SK-N-SH (cell line): ENCODE measurements at regions not wholly inside any gene's neighbourhood (a gene's known extent, or its start where the extent isn't known, plus 50 kb on each side); places are given as distances from the start of the nearest gene placed in this dataset.

Experiments
- CTCF ChIA-PET: fragments of 300-600, 350-600 bp; formaldehyde crosslinking; extraction: SDS; loops from one replicate; lab custom pipeline; 2021; lab: Yijun Ruan, JAX
- POLR2A ChIA-PET: fragments of 350-600 bp; sonication (Branson Sonifier 250); formaldehyde crosslinking; extraction: SDS; loops from one replicate; lab custom pipeline; 2020; ENCODE audit warnings: antibody characterized with exemption, inconsistent platforms; lab: Yijun Ruan, JAX
- DNase-seq: peaks from one replicate; pipeline ENCODE4 v3.0.0; 2012
- H2AFZ ChIP-seq: fragments of 200-600 bp; sonication (generic); 2 replicates; pipeline ENCODE4 v1.8.1; 2016; ENCODE audit warnings: antibody characterized with exemption, mild to moderate bottlenecking, low read depth
- H3F3A ChIP-seq: fragments of 200-600 bp; sonication (generic); replicated peaks from 2 replicates; pipeline ENCODE3; 2016; ENCODE audit warnings: antibody characterized with exemption, mild to moderate bottlenecking; ENCODE audit not compliant: insufficient read depth
- H3K27ac ChIP-seq, 2 experiments: fragments of 200-500 bp in 1 of 2; fragments of 200-600 bp in 1 of 2; sonication (Bioruptor generic) in 1 of 2; sonication (generic), shearing (Covaris generic) in 1 of 2; 2 replicates each; pipeline versions ENCODE4 v1.5.1 to v1.6.1; 2014 to 2016; ENCODE audit warnings: low read depth in 2 of 2, inconsistent platforms in 1 of 2, low read length in 1 of 2, mild to moderate bottlenecking in 1 of 2, mixed read lengths in 1 of 2
- H3K27me3 ChIP-seq: fragments of 200-600 bp; sonication (generic), shearing (Covaris generic); 2 replicates; pipeline ENCODE4 v1.6.1; 2016; ENCODE audit warnings: mixed run types; ENCODE audit not compliant: insufficient read depth
- H3K36me3 ChIP-seq, 2 experiments: fragments of 200-500 bp in 1 of 2; fragments of 200-600 bp in 1 of 2; sonication (Bioruptor generic) in 1 of 2; sonication (generic) in 1 of 2; replicated peaks in 1 of 2; 2 replicates each; pipeline versions ENCODE3 to v1.5.1; 2014 to 2016; ENCODE audit warnings: low read length in 1 of 2, mild to moderate bottlenecking in 1 of 2; ENCODE audit not compliant: insufficient read depth in 2 of 2, control insufficient read depth in 1 of 2
- H3K4me1 ChIP-seq, 2 experiments: fragments of 200-500 bp in 1 of 2; fragments of 200-600 bp in 1 of 2; sonication (Bioruptor generic) in 1 of 2; sonication (generic), shearing (Covaris generic) in 1 of 2; 2 replicates each; pipeline versions ENCODE4 v1.5.1 to v1.6.1; 2014 to 2016; ENCODE audit warnings: low read depth in 1 of 2, low read length in 1 of 2, mixed run types in 1 of 2; ENCODE audit not compliant: insufficient read depth in 2 of 2, control insufficient read depth in 1 of 2
- H3K4me2 ChIP-seq: fragments of 200-600 bp; sonication (generic), shearing (Covaris generic); 2 replicates; pipeline ENCODE4 v1.6.1; 2017; ENCODE audit warnings: mixed run types
- H3K4me3 ChIP-seq, 2 experiments: fragments of 200-500 bp in 1 of 2; fragments of 200-600 bp in 1 of 2; sonication (Bioruptor generic) in 1 of 2; sonication (generic), shearing (Covaris generic) in 1 of 2; 2 replicates each; pipeline versions ENCODE4 v1.5.1 to v1.8.1; 2014 to 2016; ENCODE audit warnings: low read depth in 2 of 2, inconsistent platforms in 1 of 2, low read length in 1 of 2, mild to moderate bottlenecking in 1 of 2, mixed read lengths in 1 of 2, moderate library complexity in 1 of 2
- H3K79me2 ChIP-seq: fragments of 200-600 bp; sonication (generic); 2 replicates; pipeline ENCODE4 v1.8.1; 2017; ENCODE audit warnings: mild to moderate bottlenecking; ENCODE audit not compliant: insufficient read depth
- H3K9ac ChIP-seq: fragments of 200-600 bp; sonication (generic); 2 replicates; pipeline ENCODE4 v1.6.1; 2017; ENCODE audit warnings: mixed run types
- H3K9me2 ChIP-seq: fragments of 200-600 bp; sonication (generic); 2 replicates; pipeline ENCODE4 v1.6.1; 2017; ENCODE audit warnings: mixed run types
- H3K9me3 ChIP-seq: fragments of 200-600 bp; sonication (generic); 2 replicates; pipeline ENCODE4 v1.6.1; 2017; ENCODE audit warnings: mixed run types, mild to moderate bottlenecking, moderate library complexity
- H4K20me1 ChIP-seq: fragments of 200-600 bp; sonication (generic); 2 replicates; pipeline ENCODE4 v1.6.1; 2017; ENCODE audit warnings: mild to moderate bottlenecking, mixed run types; ENCODE audit not compliant: insufficient read depth
- CHD2 ChIP-seq: fragments of 150-350 bp; IDR thresholded peaks from 2 replicates; pipeline ENCODE4 v1.6.1; 2018; ENCODE audit warnings: low read length; ENCODE audit not compliant: partially characterized antibody
- ELF1 ChIP-seq: IDR thresholded peaks from 2 replicates; pipeline ENCODE4 v1.4.0; 2012
- EP300 ChIP-seq, 2 experiments: IDR thresholded peaks; 2 replicates each; pipeline versions ENCODE4 v1.4.0 to v1.6.1; 2012; ENCODE audit warnings: borderline replicate concordance in 1 of 2, low read depth in 1 of 2, low read length in 1 of 2
- EZH2phosphoT487 ChIP-seq: fragments of 200-600 bp; sonication (generic); IDR thresholded peaks from 2 replicates; pipeline ENCODE4 v1.6.1; 2017; ENCODE audit warnings: low read depth, mixed run types, mild to moderate bottlenecking, antibody characterized with exemption, moderate library complexity, borderline replicate concordance
- FOSL2 ChIP-seq: IDR thresholded peaks from 2 replicates; pipeline ENCODE4 v1.4.0; 2012; ENCODE audit warnings: low read depth, mild to moderate bottlenecking, moderate library complexity, borderline replicate concordance
- FOXJ3 ChIP-seq: sonication (generic); formaldehyde crosslinking; IDR thresholded peaks from 2 replicates; pipeline ENCODE4 v1.5.1; 2020; ENCODE audit warnings: mild to moderate bottlenecking, missing genetic modification reagents
- FOXM1 ChIP-seq: IDR thresholded peaks from 2 replicates; pipeline ENCODE4 v1.4.0; 2012; ENCODE audit warnings: low read depth, mild to moderate bottlenecking
- GABPA ChIP-seq: IDR thresholded peaks from 2 replicates; pipeline ENCODE4 v1.4.0; 2012; ENCODE audit warnings: low read depth, mild to moderate bottlenecking
- GATA2 ChIP-seq: sonication (generic); formaldehyde crosslinking; IDR thresholded peaks from 2 replicates; pipeline ENCODE4 v1.5.0; 2020; ENCODE audit warnings: mild to moderate bottlenecking, missing genetic modification reagents
- JUND ChIP-seq: IDR thresholded peaks from 2 replicates; pipeline ENCODE4 v1.4.0; 2012
- NFIC ChIP-seq: IDR thresholded peaks from 2 replicates; pipeline ENCODE4 v1.4.0; 2012; ENCODE audit warnings: borderline replicate concordance
- RFX5 ChIP-seq: IDR thresholded peaks from 2 replicates; pipeline ENCODE4 v1.6.1; 2012; ENCODE audit warnings: mild to moderate bottlenecking, improper control_type of control experiment, low read length
- RXRA ChIP-seq: IDR thresholded peaks from 2 replicates; pipeline ENCODE4 v1.4.0; 2012; ENCODE audit warnings: low read depth, mild to moderate bottlenecking, borderline replicate concordance
- SIN3A ChIP-seq: IDR thresholded peaks from 2 replicates; pipeline ENCODE4 v1.6.1; 2012; ENCODE audit warnings: low read depth, mild to moderate bottlenecking, low read length, moderate library complexity, borderline replicate concordance
- TCF12 ChIP-seq: IDR thresholded peaks from 2 replicates; pipeline ENCODE4 v1.4.0; 2012
- TEAD4 ChIP-seq: IDR thresholded peaks from 2 replicates; pipeline ENCODE4 v1.4.0; 2012; ENCODE audit warnings: mild to moderate bottlenecking, borderline replicate concordance; ENCODE audit not compliant: insufficient read depth
- YY1 ChIP-seq: IDR thresholded peaks from 2 replicates; pipeline ENCODE4 v1.4.0; 2012; ENCODE audit warnings: low read depth, mild to moderate bottlenecking
- WGBS: methylation state at CpG from one replicate; pipeline ENCODE4 v1.1.6; 2017; ENCODE audit warnings: low lambda C conversion rate; 5-methylcytosine and 5-hydroxymethylcytosine counted together
- TF ChIP-seq, protein P1 (sequence below): IDR thresholded peaks from 2 replicates; pipeline ENCODE4 v1.4.0; 2012; ENCODE audit warnings: low read depth, borderline replicate concordance
- TF ChIP-seq, protein P2 (sequence below): fragments of 200-600 bp; sonication (generic); IDR thresholded peaks from 2 replicates; pipeline ENCODE4 v1.6.1; 2017; ENCODE audit warnings: antibody characterized with exemption, mild to moderate bottlenecking, moderate library complexity
- TF ChIP-seq, protein P3 (sequence below): fragments of 150-350 bp; IDR thresholded peaks from 2 replicates; pipeline ENCODE4 v1.6.1; 2016; ENCODE audit warnings: mild to moderate bottlenecking, low read depth, low read length
- TF ChIP-seq, protein P4 (sequence below): IDR thresholded peaks from 2 replicates; pipeline ENCODE4 v1.6.1; 2012; ENCODE audit warnings: mild to moderate bottlenecking, low read depth, low read length, moderate library complexity

DNA sequence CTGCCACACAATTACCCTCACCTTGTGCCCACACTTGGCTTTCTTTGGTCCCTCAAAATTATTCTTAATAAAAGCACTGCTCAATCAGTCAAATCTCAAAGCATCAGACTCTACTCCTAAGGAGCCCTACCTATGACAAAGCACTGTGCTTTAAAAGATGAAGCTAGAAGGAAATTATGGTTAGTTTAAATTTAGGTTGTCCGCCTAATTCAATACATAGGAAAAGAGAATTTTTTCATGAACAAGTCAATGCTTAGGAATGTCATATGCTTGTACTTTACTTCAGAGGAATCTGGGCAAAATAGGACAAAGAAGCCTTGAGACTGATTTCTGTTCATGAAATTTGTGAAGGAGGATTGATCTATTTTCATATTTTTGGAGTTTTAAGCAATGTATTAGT lies 726.4 kb upstream of the CDH2 start:
- Histone ChIP-seq H3K9ac (no peak overlapping the region), H3F3A (peaks cover 9% of the 10 kb centered on the region), H3K9me3 (no peaks in the 10 kb centered on the region), H3K9me2 (no peaks in the 10 kb centered on the region), H3K4me2 (no peak overlapping the region), H3K27ac (peak overlapping the region; percentile 41 to 50; a peak in 3 of 4 replicates), H3K4me1 (peaks cover 6 to 9% of the 10 kb centered on the region in 2 experiments; a peak in 2 of 4 replicates), H4K20me1 (no peaks in the 10 kb centered on the region), H2AFZ (peak overlapping the region; percentile 74), H3K79me2 (no peaks in the 10 kb centered on the region), H3K4me3 (no peak overlapping the region), H3K27me3 (no peaks in the 10 kb centered on the region), H3K36me3 (no peaks in the 10 kb centered on the region)
- no peak for DNase-seq
- WGBS = 14% methylated on average over 1 of the region's 1 CpG
- POLR2A ChIA-PET = no interaction called here
- CTCF ChIA-PET = no interaction called here
- TF ChIP-seq TCF12 (0 out of 2 replicates have a peak, but pooled peaks have one; percentile 6), FOSL2 (no peak), EP300 (IDR thresholded peaks at IDR 0.05; ENCODE audit: borderline replicate concordance in 1 of 2, low read depth in 1 of 2, low read length in 1 of 2) (0 out of 4 replicates have a peak, but pooled peaks of 1 of the 2 experiments have one; percentile 12)

DNA sequence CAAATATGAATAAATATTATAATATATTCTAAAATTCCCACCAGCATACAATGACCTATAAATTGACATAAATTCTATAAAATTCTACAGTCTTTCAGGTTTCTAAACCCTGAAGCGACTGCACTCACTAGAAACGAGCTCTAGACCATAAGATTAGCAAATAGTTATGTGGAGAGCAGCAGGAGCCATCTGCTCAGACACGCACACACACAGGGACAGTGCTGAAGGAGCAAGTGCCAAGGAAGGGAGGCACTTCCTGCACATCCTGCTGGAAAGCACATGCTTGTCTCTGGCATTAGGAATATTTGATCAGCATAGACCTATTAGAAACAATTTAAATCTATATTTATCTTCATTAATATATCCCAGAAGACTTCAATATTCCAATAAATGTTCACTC lies 713.9 kb upstream of the CDH2 start:
- no peaks in the 10 kb centered on the region for H3K79me2 ChIP-seq
- no peaks in the 10 kb centered on the region for H3F3A ChIP-seq
- ChIA-PET POLR2A (no interaction called here), CTCF (no interaction called here)
- no peak overlapping the region for H3K9ac ChIP-seq
- peaks cover 0 to 2% of the 10 kb centered on the region in 2 experiments; a peak in 1 of 4 replicates for H3K4me1 ChIP-seq
- DNase-seq = no peak
- no peaks in the 10 kb centered on the region for H3K9me2 ChIP-seq
- H3K27me3 ChIP-seq = no peaks in the 10 kb centered on the region
- no peak overlapping the region for H2AFZ ChIP-seq
- 74% methylated on average over 3 of the region's 3 CpGs for WGBS
- H3K27ac ChIP-seq = no peak overlapping the region
- H3K36me3 ChIP-seq = peaks cover 0 to 4% of the 10 kb centered on the region in 2 experiments
- peaks cover 5% of the 10 kb centered on the region; the same call in 1 of the 2 replicates for H3K9me3 ChIP-seq
- no peaks in the 10 kb centered on the region for H4K20me1 ChIP-seq
- H3K4me3 ChIP-seq = no peak overlapping the region
- H3K4me2 ChIP-seq = no peak overlapping the region
- TF ChIP-seq, protein P1, sequence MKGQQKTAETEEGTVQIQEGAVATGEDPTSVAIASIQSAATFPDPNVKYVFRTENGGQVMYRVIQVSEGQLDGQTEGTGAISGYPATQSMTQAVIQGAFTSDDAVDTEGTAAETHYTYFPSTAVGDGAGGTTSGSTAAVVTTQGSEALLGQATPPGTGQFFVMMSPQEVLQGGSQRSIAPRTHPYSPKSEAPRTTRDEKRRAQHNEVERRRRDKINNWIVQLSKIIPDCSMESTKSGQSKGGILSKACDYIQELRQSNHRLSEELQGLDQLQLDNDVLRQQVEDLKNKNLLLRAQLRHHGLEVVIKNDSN = no peak
- TF ChIP-seq GABPA (no peak), RXRA (no peak), JUND (no peak), NFIC (no peak), RFX5 (no peak), YY1 (no peak), FOXJ3 (CRISPR knock-in tag) (no peak), EZH2phosphoT487 (no peak), TEAD4 (no peak), ELF1 (no peak), GATA2 (CRISPR knock-in tag) (no peak), FOXM1 (no peak), SIN3A (no peak), CHD2 (no peak)
- TF ChIP-seq, protein P2, sequence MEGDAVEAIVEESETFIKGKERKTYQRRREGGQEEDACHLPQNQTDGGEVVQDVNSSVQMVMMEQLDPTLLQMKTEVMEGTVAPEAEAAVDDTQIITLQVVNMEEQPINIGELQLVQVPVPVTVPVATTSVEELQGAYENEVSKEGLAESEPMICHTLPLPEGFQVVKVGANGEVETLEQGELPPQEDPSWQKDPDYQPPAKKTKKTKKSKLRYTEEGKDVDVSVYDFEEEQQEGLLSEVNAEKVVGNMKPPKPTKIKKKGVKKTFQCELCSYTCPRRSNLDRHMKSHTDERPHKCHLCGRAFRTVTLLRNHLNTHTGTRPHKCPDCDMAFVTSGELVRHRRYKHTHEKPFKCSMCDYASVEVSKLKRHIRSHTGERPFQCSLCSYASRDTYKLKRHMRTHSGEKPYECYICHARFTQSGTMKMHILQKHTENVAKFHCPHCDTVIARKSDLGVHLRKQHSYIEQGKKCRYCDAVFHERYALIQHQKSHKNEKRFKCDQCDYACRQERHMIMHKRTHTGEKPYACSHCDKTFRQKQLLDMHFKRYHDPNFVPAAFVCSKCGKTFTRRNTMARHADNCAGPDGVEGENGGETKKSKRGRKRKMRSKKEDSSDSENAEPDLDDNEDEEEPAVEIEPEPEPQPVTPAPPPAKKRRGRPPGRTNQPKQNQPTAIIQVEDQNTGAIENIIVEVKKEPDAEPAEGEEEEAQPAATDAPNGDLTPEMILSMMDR = no peak
- TF ChIP-seq, protein P3, sequence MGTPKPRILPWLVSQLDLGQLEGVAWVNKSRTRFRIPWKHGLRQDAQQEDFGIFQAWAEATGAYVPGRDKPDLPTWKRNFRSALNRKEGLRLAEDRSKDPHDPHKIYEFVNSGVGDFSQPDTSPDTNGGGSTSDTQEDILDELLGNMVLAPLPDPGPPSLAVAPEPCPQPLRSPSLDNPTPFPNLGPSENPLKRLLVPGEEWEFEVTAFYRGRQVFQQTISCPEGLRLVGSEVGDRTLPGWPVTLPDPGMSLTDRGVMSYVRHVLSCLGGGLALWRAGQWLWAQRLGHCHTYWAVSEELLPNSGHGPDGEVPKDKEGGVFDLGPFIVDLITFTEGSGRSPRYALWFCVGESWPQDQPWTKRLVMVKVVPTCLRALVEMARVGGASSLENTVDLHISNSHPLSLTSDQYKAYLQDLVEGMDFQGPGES = no peak
- TF ChIP-seq, protein P4, sequence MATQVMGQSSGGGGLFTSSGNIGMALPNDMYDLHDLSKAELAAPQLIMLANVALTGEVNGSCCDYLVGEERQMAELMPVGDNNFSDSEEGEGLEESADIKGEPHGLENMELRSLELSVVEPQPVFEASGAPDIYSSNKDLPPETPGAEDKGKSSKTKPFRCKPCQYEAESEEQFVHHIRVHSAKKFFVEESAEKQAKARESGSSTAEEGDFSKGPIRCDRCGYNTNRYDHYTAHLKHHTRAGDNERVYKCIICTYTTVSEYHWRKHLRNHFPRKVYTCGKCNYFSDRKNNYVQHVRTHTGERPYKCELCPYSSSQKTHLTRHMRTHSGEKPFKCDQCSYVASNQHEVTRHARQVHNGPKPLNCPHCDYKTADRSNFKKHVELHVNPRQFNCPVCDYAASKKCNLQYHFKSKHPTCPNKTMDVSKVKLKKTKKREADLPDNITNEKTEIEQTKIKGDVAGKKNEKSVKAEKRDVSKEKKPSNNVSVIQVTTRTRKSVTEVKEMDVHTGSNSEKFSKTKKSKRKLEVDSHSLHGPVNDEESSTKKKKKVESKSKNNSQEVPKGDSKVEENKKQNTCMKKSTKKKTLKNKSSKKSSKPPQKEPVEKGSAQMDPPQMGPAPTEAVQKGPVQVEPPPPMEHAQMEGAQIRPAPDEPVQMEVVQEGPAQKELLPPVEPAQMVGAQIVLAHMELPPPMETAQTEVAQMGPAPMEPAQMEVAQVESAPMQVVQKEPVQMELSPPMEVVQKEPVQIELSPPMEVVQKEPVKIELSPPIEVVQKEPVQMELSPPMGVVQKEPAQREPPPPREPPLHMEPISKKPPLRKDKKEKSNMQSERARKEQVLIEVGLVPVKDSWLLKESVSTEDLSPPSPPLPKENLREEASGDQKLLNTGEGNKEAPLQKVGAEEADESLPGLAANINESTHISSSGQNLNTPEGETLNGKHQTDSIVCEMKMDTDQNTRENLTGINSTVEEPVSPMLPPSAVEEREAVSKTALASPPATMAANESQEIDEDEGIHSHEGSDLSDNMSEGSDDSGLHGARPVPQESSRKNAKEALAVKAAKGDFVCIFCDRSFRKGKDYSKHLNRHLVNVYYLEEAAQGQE = no peak
